ENCODE measurements at regions not wholly inside any gene's neighbourhood (a gene's known extent, or its start where the extent isn't known, plus 50 kb on each side); places are given as distances from the start of the nearest gene placed in this dataset.

DNA sequence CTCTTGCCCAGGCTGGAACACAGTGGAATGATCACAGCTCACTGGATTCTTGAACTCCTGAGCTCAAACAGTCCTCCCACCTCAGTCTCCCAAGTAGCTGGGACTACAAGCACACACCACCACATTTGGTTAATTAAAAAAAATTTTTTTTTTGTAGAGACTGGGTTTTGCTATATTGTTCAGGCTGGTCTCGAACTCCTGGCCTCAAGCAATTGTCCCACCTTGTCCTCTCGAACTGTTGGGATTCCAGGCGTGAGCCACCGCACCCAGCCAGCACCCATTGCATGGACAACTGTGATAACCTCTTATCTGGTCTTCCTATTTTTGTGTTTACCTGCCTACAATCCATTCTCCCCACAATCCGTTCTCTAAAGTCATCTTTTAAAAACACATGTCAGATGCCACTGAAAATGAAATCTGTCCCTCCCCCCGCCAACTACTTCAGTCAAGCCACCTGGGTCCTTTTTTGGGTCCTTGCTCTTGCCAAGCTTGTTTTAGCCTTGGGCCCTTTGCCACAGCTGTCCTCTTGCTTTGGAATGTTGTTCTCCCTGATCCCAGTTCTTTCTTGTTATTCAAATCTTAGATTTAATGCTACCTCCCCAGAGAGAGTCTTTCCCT is 250.5 kb downstream of the PIK3R1 start:
- H3K27ac ChIP-seq (ENCODE audit: extremely low read depth, low read depth, low read length): no peak overlapping the region
- H3K4me3 ChIP-seq (ENCODE audit: low read depth, low read length): no peak overlapping the region
- no peaks in the 10 kb centered on the region for H3K9me3 ChIP-seq (ENCODE audit: control insufficient read depth, insufficient read depth, low read depth, low read length)
- no peaks in the 10 kb centered on the region for H3K4me1 ChIP-seq (ENCODE audit: control insufficient read depth, insufficient read depth, low read length)
- POLR2A ChIA-PET: no interaction called here
- no peak for TF ChIP-seq KLF16 (tag by site-specific recombination; IDR thresholded peaks at IDR 0.05)
- TF ChIP-seq, protein P1, sequence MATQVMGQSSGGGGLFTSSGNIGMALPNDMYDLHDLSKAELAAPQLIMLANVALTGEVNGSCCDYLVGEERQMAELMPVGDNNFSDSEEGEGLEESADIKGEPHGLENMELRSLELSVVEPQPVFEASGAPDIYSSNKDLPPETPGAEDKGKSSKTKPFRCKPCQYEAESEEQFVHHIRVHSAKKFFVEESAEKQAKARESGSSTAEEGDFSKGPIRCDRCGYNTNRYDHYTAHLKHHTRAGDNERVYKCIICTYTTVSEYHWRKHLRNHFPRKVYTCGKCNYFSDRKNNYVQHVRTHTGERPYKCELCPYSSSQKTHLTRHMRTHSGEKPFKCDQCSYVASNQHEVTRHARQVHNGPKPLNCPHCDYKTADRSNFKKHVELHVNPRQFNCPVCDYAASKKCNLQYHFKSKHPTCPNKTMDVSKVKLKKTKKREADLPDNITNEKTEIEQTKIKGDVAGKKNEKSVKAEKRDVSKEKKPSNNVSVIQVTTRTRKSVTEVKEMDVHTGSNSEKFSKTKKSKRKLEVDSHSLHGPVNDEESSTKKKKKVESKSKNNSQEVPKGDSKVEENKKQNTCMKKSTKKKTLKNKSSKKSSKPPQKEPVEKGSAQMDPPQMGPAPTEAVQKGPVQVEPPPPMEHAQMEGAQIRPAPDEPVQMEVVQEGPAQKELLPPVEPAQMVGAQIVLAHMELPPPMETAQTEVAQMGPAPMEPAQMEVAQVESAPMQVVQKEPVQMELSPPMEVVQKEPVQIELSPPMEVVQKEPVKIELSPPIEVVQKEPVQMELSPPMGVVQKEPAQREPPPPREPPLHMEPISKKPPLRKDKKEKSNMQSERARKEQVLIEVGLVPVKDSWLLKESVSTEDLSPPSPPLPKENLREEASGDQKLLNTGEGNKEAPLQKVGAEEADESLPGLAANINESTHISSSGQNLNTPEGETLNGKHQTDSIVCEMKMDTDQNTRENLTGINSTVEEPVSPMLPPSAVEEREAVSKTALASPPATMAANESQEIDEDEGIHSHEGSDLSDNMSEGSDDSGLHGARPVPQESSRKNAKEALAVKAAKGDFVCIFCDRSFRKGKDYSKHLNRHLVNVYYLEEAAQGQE (tag by site-specific recombination; IDR thresholded peaks at IDR 0.05): no peak
- TF ChIP-seq ZNF514 (tag by site-specific recombination; IDR thresholded peaks at IDR 0.05): no peak
- TF ChIP-seq ZNF416 (tag by site-specific recombination; IDR thresholded peaks at IDR 0.05): no peak
- TF ChIP-seq ZNF596 (tag by site-specific recombination; IDR thresholded peaks at IDR 0.05): no peak
- TF ChIP-seq GFI1B (tag by site-specific recombination; IDR thresholded peaks at IDR 0.05): no peak
- TF ChIP-seq ZBTB48 (tag by site-specific recombination; IDR thresholded peaks at IDR 0.05): no peak
- TF ChIP-seq ZNF433 (tag by site-specific recombination; IDR thresholded peaks at IDR 0.05; ENCODE audit: low read depth): no peak
- no peaks in the 10 kb centered on the region for H3K36me3 ChIP-seq (ENCODE audit: control insufficient read depth in 2 of 2, insufficient read depth in 1 of 2, low read length in 2 of 2)
- CTCF ChIA-PET: no interaction called here

DNA sequence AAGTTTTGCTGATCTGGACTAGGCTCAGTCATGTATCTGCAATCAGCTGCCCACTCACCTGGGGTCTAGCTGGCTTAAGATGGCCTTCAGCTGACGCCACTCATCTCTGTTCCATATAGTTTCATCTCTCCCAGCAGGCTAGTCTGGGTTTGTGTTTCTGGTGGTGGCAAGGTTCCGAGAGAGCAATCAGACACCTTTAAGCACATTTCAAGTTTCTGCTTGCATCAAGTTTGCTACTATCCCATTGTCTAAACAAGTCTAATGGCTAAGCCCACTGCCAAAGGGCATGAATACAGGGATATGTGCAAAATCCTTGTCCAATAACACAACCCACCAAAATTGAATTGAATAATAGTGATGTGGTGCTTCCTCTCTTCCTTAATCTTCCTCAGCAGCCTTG is 251.7 kb downstream of the PIK3R1 start:
- CTCF ChIA-PET: interaction anchor here (0.7 kb wide), 1 partner anchor 199 kb away, joined by 3 read pairs; no protein-coding TSS in a partner anchor
- POLR2A ChIA-PET: no interaction called here
- Histone ChIP-seq H3K9me3 (ENCODE audit: control insufficient read depth, insufficient read depth, low read depth, low read length) (no peaks in the 10 kb centered on the region), H3K4me3 (ENCODE audit: low read depth, low read length) (no peak overlapping the region), H3K27ac (ENCODE audit: extremely low read depth, low read depth, low read length) (no peak overlapping the region), H3K36me3 (ENCODE audit: control insufficient read depth in 2 of 2, insufficient read depth in 1 of 2, low read length in 2 of 2) (no peaks in the 10 kb centered on the region), H3K4me1 (ENCODE audit: control insufficient read depth, insufficient read depth, low read length) (no peaks in the 10 kb centered on the region)
- TF ChIP-seq, protein P2, sequence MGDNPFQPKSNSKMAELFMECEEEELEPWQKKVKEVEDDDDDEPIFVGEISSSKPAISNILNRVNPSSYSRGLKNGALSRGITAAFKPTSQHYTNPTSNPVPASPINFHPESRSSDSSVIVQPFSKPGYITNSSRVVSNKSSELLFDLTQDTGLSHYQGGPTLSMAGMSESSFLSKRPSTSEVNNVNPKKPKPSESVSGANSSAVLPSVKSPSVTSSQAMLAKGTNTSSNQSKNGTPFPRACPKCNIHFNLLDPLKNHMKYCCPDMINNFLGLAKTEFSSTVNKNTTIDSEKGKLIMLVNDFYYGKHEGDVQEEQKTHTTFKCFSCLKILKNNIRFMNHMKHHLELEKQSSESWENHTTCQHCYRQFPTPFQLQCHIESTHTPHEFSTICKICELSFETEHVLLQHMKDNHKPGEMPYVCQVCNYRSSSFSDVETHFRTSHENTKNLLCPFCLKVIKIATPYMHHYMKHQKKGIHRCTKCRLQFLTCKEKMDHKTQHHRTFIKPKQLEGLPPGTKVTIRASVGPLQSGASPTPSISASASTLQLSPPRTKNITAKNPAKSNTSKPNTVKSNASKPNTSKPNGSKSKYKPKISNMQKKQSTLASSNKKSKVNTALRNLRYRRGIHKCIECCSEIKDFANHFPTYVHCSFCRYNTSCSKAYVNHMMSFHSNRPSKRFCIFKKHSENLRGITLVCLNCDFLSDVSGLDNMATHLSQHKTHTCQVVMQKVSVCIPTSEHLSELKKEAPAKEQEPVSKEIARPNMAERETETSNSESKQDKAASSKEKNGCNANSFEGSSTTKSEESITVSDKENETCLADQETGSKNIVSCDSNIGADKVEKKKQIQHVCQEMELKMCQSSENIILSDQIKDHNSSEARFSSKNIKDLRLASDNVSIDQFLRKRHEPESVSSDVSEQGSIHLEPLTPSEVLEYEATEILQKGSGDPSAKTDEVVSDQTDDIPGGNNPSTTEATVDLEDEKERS (tag by site-specific recombination; IDR thresholded peaks at IDR 0.05): no peak
- TF ChIP-seq ZNF555 (tag by site-specific recombination; conservative IDR thresholded peaks at IDR 0.05): no peak
- TF ChIP-seq KLF10 (tag by site-specific recombination; IDR thresholded peaks at IDR 0.05): no peak
- no peak for TF ChIP-seq ZNF549 (tag by site-specific recombination; IDR thresholded peaks at IDR 0.05)
- no peak for TF ChIP-seq ZNF585B (tag by site-specific recombination; IDR thresholded peaks at IDR 0.05)
- TF ChIP-seq ZNF324 (tag by site-specific recombination; IDR thresholded peaks at IDR 0.05): no peak
- TF ChIP-seq, protein P3, sequence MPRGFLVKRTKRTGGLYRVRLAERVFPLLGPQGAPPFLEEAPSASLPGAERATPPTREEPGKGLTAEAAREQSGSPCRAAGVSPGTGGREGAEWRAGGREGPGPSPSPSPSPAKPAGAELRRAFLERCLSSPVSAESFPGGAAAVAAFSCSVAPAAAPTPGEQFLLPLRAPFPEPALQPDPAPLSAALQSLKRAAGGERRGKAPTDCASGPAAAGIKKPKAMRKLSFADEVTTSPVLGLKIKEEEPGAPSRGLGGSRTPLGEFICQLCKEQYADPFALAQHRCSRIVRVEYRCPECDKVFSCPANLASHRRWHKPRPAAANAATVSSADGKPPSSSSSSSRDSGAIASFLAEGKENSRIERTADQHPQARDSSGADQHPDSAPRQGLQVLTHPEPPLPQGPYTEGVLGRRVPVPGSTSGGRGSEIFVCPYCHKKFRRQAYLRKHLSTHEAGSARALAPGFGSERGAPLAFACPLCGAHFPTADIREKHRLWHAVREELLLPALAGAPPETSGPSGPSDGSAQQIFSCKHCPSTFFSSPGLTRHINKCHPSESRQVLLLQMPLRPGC (tag by site-specific recombination; IDR thresholded peaks at IDR 0.05): no peak
- no peak for TF ChIP-seq MZF1 (tag by site-specific recombination; IDR thresholded peaks at IDR 0.05; ENCODE audit: borderline replicate concordance)
- no peak for TF ChIP-seq ZBTB20 (tag by site-specific recombination; IDR thresholded peaks at IDR 0.05)
- TF ChIP-seq, protein P4, sequence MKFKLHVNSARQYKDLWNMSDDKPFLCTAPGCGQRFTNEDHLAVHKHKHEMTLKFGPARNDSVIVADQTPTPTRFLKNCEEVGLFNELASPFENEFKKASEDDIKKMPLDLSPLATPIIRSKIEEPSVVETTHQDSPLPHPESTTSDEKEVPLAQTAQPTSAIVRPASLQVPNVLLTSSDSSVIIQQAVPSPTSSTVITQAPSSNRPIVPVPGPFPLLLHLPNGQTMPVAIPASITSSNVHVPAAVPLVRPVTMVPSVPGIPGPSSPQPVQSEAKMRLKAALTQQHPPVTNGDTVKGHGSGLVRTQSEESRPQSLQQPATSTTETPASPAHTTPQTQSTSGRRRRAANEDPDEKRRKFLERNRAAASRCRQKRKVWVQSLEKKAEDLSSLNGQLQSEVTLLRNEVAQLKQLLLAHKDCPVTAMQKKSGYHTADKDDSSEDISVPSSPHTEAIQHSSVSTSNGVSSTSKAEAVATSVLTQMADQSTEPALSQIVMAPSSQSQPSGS (tag by site-specific recombination; IDR thresholded peaks at IDR 0.05; ENCODE audit: low read depth): no peak
- TF ChIP-seq ZNF843 (tag by site-specific recombination; IDR thresholded peaks at IDR 0.05): no peak
- no peak for TF ChIP-seq SP7 (tag by site-specific recombination; IDR thresholded peaks at IDR 0.05)
- no peak for TF ChIP-seq ZEB2 (tag by site-specific recombination; IDR thresholded peaks at IDR 0.05)
- TF ChIP-seq ZNF184 (tag by site-specific recombination; IDR thresholded peaks at IDR 0.05): no peak
- TF ChIP-seq, protein P5, sequence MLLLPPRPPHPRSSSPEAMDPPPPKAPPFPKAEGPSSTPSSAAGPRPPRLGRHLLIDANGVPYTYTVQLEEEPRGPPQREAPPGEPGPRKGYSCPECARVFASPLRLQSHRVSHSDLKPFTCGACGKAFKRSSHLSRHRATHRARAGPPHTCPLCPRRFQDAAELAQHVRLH (tag by site-specific recombination; IDR thresholded peaks at IDR 0.05): no peak
- TF ChIP-seq, protein P6, sequence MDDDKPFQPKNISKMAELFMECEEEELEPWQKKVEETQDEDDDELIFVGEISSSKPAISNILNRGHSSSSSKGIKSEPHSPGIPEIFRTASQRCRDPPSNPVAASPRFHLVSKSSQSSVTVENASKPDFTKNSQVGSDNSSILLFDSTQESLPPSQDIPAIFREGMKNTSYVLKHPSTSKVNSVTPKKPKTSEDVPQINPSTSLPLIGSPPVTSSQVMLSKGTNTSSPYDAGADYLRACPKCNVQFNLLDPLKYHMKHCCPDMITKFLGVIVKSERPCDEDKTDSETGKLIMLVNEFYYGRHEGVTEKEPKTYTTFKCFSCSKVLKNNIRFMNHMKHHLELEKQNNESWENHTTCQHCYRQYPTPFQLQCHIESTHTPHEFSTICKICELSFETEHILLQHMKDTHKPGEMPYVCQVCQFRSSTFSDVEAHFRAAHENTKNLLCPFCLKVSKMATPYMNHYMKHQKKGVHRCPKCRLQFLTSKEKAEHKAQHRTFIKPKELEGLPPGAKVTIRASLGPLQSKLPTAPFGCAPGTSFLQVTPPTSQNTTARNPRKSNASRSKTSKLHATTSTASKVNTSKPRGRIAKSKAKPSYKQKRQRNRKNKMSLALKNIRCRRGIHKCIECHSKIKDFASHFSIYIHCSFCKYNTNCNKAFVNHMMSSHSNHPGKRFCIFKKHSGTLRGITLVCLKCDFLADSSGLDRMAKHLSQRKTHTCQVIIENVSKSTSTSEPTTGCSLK (tag by site-specific recombination; IDR thresholded peaks at IDR 0.05): no peak
